HEK293 (cell line): ENCODE measurements at regions not wholly inside any gene's neighbourhood (a gene's known extent, or its start where the extent isn't known, plus 50 kb on each side); places are given as distances from the start of the nearest gene placed in this dataset.

ENCODE experiments used
- CTCF ChIA-PET: fragments of 350-600 bp; formaldehyde crosslinking; extraction: SDS; loops from one replicate; lab custom pipeline; 2021; ENCODE audit warnings: antibody characterized with exemption; lab: Yijun Ruan, JAX
- POLR2A ChIA-PET: fragments of 300-600 bp; formaldehyde crosslinking; extraction: SDS; loops from one replicate; lab custom pipeline; 2020; ENCODE audit warnings: antibody characterized with exemption, inconsistent platforms; lab: Yijun Ruan, JAX
- H3K27ac ChIP-seq: fragments of 200-500 bp; sonication (Bioruptor generic); 2 replicates; pipeline ENCODE4 v1.5.1; 2014; ENCODE audit warnings: low read depth, low read length, control low read depth, inconsistent platforms; ENCODE audit errors: extremely low read depth
- H3K36me3 ChIP-seq, 2 experiments: fragments of 200-500 bp in 1 of 2; sonication (Bioruptor generic) in 1 of 2; 1 replicate in 1 of 2; 2 replicates in 1 of 2; pipeline ENCODE4 v1.5.1; 2014 to 2017; ENCODE audit warnings: inconsistent platforms in 2 of 2, low read length in 2 of 2; ENCODE audit not compliant: control insufficient read depth in 2 of 2, insufficient read depth in 1 of 2
- H3K4me1 ChIP-seq: fragments of 200-500 bp; sonication (Bioruptor generic); 2 replicates; pipeline ENCODE4 v1.5.1; 2014; ENCODE audit warnings: mild to moderate bottlenecking, low read length, inconsistent platforms; ENCODE audit not compliant: control insufficient read depth, insufficient read depth
- H3K4me3 ChIP-seq: 2 replicates; pipeline ENCODE4 v1.5.1; 2011; ENCODE audit warnings: low read depth, mild to moderate bottlenecking, control low read depth, low read length, moderate library complexity
- H3K9me3 ChIP-seq: fragments of 200-500 bp; sonication (Bioruptor generic); 2 replicates; pipeline ENCODE4 v1.5.1; 2014; ENCODE audit warnings: low read depth, low read length, inconsistent platforms; ENCODE audit not compliant: control insufficient read depth, insufficient read depth
- EGR2 ChIP-seq: fragments of 450-650 bp; formaldehyde crosslinking; IDR thresholded peaks from 2 replicates; pipeline ENCODE4 v1.5.1; 2016; ENCODE audit warnings: low read depth, missing biosample characterization, missing genetic modification characterization
- HOXD13 ChIP-seq: sonication (generic); formaldehyde crosslinking; IDR thresholded peaks from 2 replicates; pipeline ENCODE4 v1.8.0; 2022; ENCODE audit warnings: missing genetic modification reagents, borderline replicate concordance
- KLF8 ChIP-seq: fragments of 450-650 bp; formaldehyde crosslinking; IDR thresholded peaks from 2 replicates; pipeline ENCODE4 v1.5.1; 2016; ENCODE audit warnings: missing biosample characterization, missing genetic modification characterization
- SCRT1 ChIP-seq: fragments of 450-650 bp; formaldehyde crosslinking; IDR thresholded peaks from 2 replicates; pipeline ENCODE4 v1.5.1; 2016; ENCODE audit warnings: missing biosample characterization, missing genetic modification characterization, borderline replicate concordance
- ZFP69B ChIP-seq: fragments of 450-650 bp; formaldehyde crosslinking; IDR thresholded peaks from 2 replicates; pipeline ENCODE4 v1.5.1; 2016; ENCODE audit warnings: missing biosample characterization, missing genetic modification characterization
- ZNF2 ChIP-seq: fragments of 450-650 bp; formaldehyde crosslinking; IDR thresholded peaks from 2 replicates; pipeline ENCODE4 v1.5.1; 2016; ENCODE audit warnings: missing biosample characterization, missing genetic modification characterization
- ZNF433 ChIP-seq: fragments of 450-650 bp; formaldehyde crosslinking; IDR thresholded peaks from 2 replicates; pipeline ENCODE4 v1.5.1; 2016; ENCODE audit warnings: missing biosample characterization, missing genetic modification characterization, low read depth
- ZNF521 ChIP-seq: fragments of 450-650 bp; formaldehyde crosslinking; IDR thresholded peaks from 2 replicates; pipeline ENCODE4 v1.5.1; 2017; ENCODE audit warnings: missing biosample characterization, mild to moderate bottlenecking, missing genetic modification characterization
- ZNF600 ChIP-seq: fragments of 450-650 bp; formaldehyde crosslinking; IDR thresholded peaks from 2 replicates; pipeline ENCODE4 v1.5.1; 2016; ENCODE audit warnings: missing biosample characterization, missing genetic modification characterization
- ZNF664 ChIP-seq: fragments of 450-650 bp; formaldehyde crosslinking; IDR thresholded peaks from 2 replicates; pipeline ENCODE4 v1.5.1; 2016; ENCODE audit warnings: missing biosample characterization, missing genetic modification characterization
- ZNF776 ChIP-seq: fragments of 450-650 bp; formaldehyde crosslinking; IDR thresholded peaks from 2 replicates; pipeline ENCODE4 v1.5.0; 2017; ENCODE audit warnings: missing biosample characterization, missing genetic modification characterization, borderline replicate concordance
- ZNF785 ChIP-seq: fragments of 450-650 bp; formaldehyde crosslinking; IDR thresholded peaks from 2 replicates; pipeline ENCODE4 v1.5.1; 2016; ENCODE audit warnings: missing biosample characterization, missing genetic modification characterization
- ZNF830 ChIP-seq: fragments of 450-650 bp; IDR thresholded peaks from 2 replicates; pipeline ENCODE4 v1.5.0; 2018; ENCODE audit warnings: missing biosample characterization, missing genetic modification characterization, low read depth, mild to moderate bottlenecking, moderate library complexity
- ZNF843 ChIP-seq: fragments of 450-650 bp; formaldehyde crosslinking; IDR thresholded peaks from 2 replicates; pipeline ENCODE4 v1.5.1; 2016; ENCODE audit warnings: missing biosample characterization, missing genetic modification characterization
- ZSCAN16 ChIP-seq: fragments of 450-650 bp; formaldehyde crosslinking; IDR thresholded peaks from 2 replicates; pipeline ENCODE4 v1.5.1; 2016; ENCODE audit warnings: missing biosample characterization, missing genetic modification characterization
- TF ChIP-seq, protein P1 (sequence below): fragments of 450-650 bp; formaldehyde crosslinking; IDR thresholded peaks from 2 replicates; pipeline ENCODE4 v1.5.1; 2016; ENCODE audit warnings: missing biosample characterization, missing genetic modification characterization
- TF ChIP-seq, protein P2 (sequence below): fragments of 450-650 bp; formaldehyde crosslinking; IDR thresholded peaks from 2 replicates; pipeline ENCODE4 v1.5.1; 2016; ENCODE audit warnings: missing biosample characterization, missing genetic modification characterization
- TF ChIP-seq, protein P3 (sequence below): fragments of 450-650 bp; formaldehyde crosslinking; IDR thresholded peaks from 2 replicates; pipeline ENCODE4 v1.5.1; 2016; ENCODE audit warnings: missing biosample characterization, missing genetic modification characterization
- TF ChIP-seq, protein P4 (sequence below): IDR thresholded peaks from 2 replicates; pipeline ENCODE4 v1.6.1; 2011; ENCODE audit warnings: mild to moderate bottlenecking, low read depth, low read length, borderline replicate concordance
- TF ChIP-seq, protein P5 (sequence below): fragments of 450-650 bp; formaldehyde crosslinking; conservative IDR thresholded peaks from 2 replicates; pipeline ENCODE4 v1.5.1; 2016; ENCODE audit warnings: low read depth, missing biosample characterization, missing genetic modification characterization

DNA sequence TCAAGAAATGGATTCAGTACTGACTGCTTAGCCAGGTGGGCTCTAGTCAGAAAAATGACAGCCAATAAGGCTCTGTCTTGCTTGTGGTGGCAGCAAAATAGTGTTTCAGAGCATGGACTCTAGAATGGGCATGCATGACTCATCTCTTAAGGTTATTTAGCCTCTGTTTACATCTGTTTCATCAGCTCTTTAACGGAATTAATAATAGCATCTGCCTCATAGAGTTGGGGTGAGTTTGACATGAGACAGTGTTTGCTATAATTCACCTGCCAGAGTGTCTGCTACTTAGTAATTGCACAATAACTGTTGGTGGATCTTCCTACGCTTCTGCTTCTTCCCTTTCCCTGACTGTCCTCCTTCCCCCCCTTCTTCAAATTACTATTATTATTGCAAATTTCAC, 350.4 kb upstream of the SEMA6D start:
- ChIA-PET CTCF (no interaction called here), POLR2A (no interaction called here)

DNA sequence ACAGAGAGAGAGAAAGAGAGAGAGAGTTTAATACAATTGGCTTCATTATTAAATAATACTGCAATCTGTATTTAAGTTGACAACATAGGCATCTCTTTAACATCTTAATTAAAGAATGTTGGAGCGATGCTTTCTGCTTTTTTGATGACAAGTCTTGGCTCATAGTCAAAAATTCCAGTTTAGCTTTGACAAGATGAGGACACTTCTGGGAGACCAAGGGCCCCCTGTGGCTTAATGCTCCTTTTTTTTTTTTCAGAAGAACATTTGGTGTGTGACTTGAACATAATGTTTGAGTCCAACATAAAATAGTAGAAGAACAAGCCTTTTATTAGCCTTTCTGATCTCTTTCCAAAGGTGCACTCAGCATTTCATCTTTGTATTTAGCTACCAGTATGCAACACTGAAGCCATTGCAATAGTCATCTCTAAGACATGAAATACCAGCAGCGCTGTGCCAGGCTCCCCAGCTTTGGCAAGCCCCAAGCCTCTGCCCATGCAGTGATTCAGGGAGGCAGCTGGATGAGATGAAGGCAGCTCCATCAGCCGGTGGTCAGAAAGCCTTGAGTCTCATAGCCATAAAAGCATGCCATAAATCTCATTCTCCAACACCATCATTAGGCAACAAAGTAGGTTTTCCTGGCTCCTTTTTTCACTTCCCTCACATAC, 349.4 kb upstream of the SEMA6D start:
- H3K27ac ChIP-seq, result no peak overlapping the region
- TF ChIP-seq ZNF521 (tag by site-specific recombination) (no peak), ZNF433 (tag by site-specific recombination) (no peak), ZNF843 (no peak), ZNF664 (tag by site-specific recombination) (no peak), ZNF776 (tag by site-specific recombination) (no peak), ZNF600 (tag by site-specific recombination) (no peak), ZNF785 (no peak), ZNF830 (tag by site-specific recombination) (no peak)
- TF ChIP-seq, protein P1, sequence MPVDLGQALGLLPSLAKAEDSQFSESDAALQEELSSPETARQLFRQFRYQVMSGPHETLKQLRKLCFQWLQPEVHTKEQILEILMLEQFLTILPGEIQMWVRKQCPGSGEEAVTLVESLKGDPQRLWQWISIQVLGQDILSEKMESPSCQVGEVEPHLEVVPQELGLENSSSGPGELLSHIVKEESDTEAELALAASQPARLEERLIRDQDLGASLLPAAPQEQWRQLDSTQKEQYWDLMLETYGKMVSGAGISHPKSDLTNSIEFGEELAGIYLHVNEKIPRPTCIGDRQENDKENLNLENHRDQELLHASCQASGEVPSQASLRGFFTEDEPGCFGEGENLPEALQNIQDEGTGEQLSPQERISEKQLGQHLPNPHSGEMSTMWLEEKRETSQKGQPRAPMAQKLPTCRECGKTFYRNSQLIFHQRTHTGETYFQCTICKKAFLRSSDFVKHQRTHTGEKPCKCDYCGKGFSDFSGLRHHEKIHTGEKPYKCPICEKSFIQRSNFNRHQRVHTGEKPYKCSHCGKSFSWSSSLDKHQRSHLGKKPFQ (tag by site-specific recombination), result no peak
- TF ChIP-seq, protein P2, sequence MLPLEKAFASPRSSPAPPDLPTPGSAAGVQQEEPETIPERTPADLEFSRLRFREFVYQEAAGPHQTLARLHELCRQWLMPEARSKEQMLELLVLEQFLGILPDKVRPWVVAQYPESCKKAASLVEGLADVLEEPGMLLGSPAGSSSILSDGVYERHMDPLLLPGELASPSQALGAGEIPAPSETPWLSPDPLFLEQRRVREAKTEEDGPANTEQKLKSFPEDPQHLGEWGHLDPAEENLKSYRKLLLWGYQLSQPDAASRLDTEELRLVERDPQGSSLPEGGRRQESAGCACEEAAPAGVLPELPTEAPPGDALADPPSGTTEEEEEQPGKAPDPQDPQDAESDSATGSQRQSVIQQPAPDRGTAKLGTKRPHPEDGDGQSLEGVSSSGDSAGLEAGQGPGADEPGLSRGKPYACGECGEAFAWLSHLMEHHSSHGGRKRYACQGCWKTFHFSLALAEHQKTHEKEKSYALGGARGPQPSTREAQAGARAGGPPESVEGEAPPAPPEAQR, result no peak
- TF ChIP-seq, protein P3, sequence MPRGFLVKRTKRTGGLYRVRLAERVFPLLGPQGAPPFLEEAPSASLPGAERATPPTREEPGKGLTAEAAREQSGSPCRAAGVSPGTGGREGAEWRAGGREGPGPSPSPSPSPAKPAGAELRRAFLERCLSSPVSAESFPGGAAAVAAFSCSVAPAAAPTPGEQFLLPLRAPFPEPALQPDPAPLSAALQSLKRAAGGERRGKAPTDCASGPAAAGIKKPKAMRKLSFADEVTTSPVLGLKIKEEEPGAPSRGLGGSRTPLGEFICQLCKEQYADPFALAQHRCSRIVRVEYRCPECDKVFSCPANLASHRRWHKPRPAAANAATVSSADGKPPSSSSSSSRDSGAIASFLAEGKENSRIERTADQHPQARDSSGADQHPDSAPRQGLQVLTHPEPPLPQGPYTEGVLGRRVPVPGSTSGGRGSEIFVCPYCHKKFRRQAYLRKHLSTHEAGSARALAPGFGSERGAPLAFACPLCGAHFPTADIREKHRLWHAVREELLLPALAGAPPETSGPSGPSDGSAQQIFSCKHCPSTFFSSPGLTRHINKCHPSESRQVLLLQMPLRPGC (tag by site-specific recombination), result no peak
- TF ChIP-seq, protein P4, sequence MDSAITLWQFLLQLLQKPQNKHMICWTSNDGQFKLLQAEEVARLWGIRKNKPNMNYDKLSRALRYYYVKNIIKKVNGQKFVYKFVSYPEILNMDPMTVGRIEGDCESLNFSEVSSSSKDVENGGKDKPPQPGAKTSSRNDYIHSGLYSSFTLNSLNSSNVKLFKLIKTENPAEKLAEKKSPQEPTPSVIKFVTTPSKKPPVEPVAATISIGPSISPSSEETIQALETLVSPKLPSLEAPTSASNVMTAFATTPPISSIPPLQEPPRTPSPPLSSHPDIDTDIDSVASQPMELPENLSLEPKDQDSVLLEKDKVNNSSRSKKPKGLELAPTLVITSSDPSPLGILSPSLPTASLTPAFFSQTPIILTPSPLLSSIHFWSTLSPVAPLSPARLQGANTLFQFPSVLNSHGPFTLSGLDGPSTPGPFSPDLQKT, result no peak
- H3K36me3 ChIP-seq, result no peaks in the 10 kb centered on the region
- POLR2A ChIA-PET, result no interaction called here
- no peaks in the 10 kb centered on the region for H3K9me3 ChIP-seq
- no peaks in the 10 kb centered on the region; the same call in 1 of the 2 replicates for H3K4me1 ChIP-seq
- CTCF ChIA-PET, result interaction anchor here (1.7 kb wide), 1 partner anchor 172 kb away, joined by 4 read pairs; no protein-coding TSS in a partner anchor
- H3K4me3 ChIP-seq, result no peak overlapping the region

More for the DNA sequence above, 350.4 kb upstream of the SEMA6D start:
- TF ChIP-seq KLF8 (tag by site-specific recombination) (no peak), EGR2 (tag by site-specific recombination) (no peak)
- Histone ChIP-seq H3K9me3 (no peaks in the 10 kb centered on the region), H3K27ac (no peak overlapping the region), H3K4me1 (no peaks in the 10 kb centered on the region; the same call in 1 of the 2 replicates), H3K4me3 (no peak overlapping the region), H3K36me3 (no peaks in the 10 kb centered on the region)

DNA sequence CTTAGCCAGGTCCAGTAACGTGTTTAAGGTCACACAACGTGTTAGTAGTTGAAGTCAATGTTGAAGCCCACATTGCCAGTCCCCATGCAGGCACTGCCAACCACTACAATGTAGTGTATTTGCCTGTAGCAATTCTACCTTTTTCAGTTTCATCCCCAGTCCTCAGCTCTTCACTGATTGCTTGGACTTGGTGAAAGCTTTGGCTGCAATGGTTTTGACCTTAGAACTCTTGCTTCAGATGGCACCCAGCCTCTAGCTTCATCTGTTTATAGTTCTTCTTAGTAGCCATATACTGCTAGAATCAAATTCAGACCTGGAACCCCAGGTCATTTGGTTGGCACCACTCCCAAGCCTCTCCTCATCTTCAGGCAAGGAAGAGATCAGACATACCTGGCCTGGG, 345.4 kb upstream of the SEMA6D start:
- ChIA-PET CTCF (interaction anchor here (0.6 kb wide), 1 partner anchor 127 kb away, joined by 4 read pairs; no protein-coding TSS in a partner anchor), POLR2A (no interaction called here)
- no peaks in the 10 kb centered on the region for H3K36me3 ChIP-seq
- H3K9me3 ChIP-seq, result no peaks in the 10 kb centered on the region
- no peak overlapping the region for H3K27ac ChIP-seq
- no peaks in the 10 kb centered on the region; the same call in 1 of the 2 replicates for H3K4me1 ChIP-seq
- no peak overlapping the region for H3K4me3 ChIP-seq
- TF ChIP-seq, protein P5, sequence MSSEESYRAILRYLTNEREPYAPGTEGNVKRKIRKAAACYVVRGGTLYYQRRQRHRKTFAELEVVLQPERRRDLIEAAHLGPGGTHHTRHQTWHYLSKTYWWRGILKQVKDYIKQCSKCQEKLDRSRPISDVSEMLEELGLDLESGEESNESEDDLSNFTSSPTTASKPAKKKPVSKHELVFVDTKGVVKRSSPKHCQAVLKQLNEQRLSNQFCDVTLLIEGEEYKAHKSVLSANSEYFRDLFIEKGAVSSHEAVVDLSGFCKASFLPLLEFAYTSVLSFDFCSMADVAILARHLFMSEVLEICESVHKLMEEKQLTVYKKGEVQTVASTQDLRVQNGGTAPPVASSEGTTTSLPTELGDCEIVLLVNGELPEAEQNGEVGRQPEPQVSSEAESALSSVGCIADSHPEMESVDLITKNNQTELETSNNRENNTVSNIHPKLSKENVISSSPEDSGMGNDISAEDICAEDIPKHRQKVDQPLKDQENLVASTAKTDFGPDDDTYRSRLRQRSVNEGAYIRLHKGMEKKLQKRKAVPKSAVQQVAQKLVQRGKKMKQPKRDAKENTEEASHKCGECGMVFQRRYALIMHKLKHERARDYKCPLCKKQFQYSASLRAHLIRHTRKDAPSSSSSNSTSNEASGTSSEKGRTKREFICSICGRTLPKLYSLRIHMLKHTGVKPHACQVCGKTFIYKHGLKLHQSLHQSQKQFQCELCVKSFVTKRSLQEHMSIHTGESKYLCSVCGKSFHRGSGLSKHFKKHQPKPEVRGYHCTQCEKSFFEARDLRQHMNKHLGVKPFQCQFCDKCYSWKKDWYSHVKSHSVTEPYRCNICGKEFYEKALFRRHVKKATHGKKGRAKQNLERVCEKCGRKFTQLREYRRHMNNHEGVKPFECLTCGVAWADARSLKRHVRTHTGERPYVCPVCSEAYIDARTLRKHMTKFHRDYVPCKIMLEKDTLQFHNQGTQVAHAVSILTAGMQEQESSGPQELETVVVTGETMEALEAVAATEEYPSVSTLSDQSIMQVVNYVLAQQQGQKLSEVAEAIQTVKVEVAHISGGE (tag by site-specific recombination), result no peak
- TF ChIP-seq ZSCAN16 (no peak), ZNF2 (no peak), HOXD13 (CRISPR knock-in tag) (no peak), SCRT1 (tag by site-specific recombination) (no peak), ZFP69B (tag by site-specific recombination) (no peak)
- TF ChIP-seq, protein P4, result no peak
